ENCODE measurements at regions not wholly inside any gene's neighbourhood (a gene's known extent, or its start where the extent isn't known, plus 50 kb on each side); places are given as distances from the start of the nearest gene placed in this dataset.

GRCh38 chr17:77266891-77267341, 126.1 kb downstream of the SEC14L1 start:
- DNase-seq (ENCODE audit: low spot score): no peak

GRCh38 chr17:77269696-77270681, 129.2 kb downstream of the SEC14L1 start:
- no peak for DNase-seq (ENCODE audit: low spot score)

- no peak for DNase-seq (ENCODE audit: low spot score)
Observed at GRCh38 chr17:77271411-77271810, 130.6 kb downstream of the SEC14L1 start.

GRCh38 chr17:77273397-77274085, 132.8 kb downstream of the SEC14L1 start:
- no peak for DNase-seq (ENCODE audit: low spot score)

GRCh38 chr17:77274096-77274845, 133.5 kb downstream of the SEC14L1 start:
- DNase-seq (ENCODE audit: low spot score): no peak

GRCh38 chr17:77279448-77280303, 138.9 kb downstream of the SEC14L1 start:
- DNase-seq (ENCODE audit: low spot score): no peak

- DNase-seq (ENCODE audit: low spot score): no peak
Observed at GRCh38 chr17:77280304-77281121, 139.7 kb downstream of the SEC14L1 start.

- DNase-seq (ENCODE audit: low spot score): peak; percentile 85
Observed at GRCh38 chr17:77281122-77281903, 140.5 kb downstream of the SEC14L1 start.

- no peak for DNase-seq (ENCODE audit: low spot score)
Observed at GRCh38 chr17:77281904-77282367, 141.2 kb downstream of the SEC14L1 start.

- DNase-seq (ENCODE audit: low spot score): no peak
Observed at GRCh38 chr17:77282524-77283515, 142.1 kb downstream of the SEC14L1 start.

GRCh38 chr17:77284023-77284617, 143.4 kb downstream of the SEC14L1 start:
- DNase-seq (ENCODE audit: low spot score): no peak

- peak; percentile 85 for DNase-seq (ENCODE audit: low spot score)
Observed at GRCh38 chr17:77285594-77286390, 145.0 kb downstream of the SEC14L1 start.

- no peak for DNase-seq (ENCODE audit: low spot score)
Observed at GRCh38 chr17:77286391-77286640, 145.5 kb downstream of the SEC14L1 start.

GRCh38 chr17:77286641-77287431, 146.1 kb downstream of the SEC14L1 start:
- peak; percentile 29 for DNase-seq (ENCODE audit: low spot score)

GRCh38 chr17:77287432-77288068, 146.8 kb downstream of the SEC14L1 start:
- peak; percentile 94 for DNase-seq (ENCODE audit: low spot score)

GRCh38 chr17:77288115-77288619, 147.4 kb downstream of the SEC14L1 start:
- DNase-seq (ENCODE audit: low spot score): no peak

Measured in AG20443 (cell line).